ENCODE measurements at regions not wholly inside any gene's neighbourhood (a gene's known extent, or its start where the extent isn't known, plus 50 kb on each side); places are given as distances from the start of the nearest gene placed in this dataset.

DNA sequence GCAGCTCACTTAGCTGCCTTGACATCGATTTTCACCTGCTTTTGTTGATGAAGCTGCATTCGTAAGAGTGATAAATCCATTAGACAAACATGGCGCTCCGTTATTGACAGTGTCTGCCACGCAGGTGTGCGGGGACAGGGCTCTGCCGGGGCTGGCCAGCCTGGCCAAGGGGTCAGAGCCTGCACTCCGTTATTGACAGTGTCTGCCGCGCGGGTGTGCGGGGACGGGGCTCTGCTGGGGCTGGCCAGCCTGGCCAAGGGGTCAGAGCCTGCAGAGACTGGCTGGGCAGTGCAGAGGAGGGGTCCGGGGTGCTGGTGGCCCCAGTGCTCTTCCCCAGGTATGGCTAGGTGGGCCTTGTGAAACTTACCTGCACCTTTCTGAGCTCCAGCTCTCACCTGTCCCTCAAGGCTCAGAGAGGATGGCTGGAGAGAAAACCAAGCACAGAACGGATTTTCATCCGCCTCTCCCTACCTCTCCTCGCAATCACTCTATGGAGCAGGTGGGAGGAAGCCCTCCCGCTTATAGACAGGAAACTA is 101.6 kb upstream of the B3GAT1 start:
- no peaks in the 10 kb centered on the region for H3K4me1 Mint-ChIP-seq (ENCODE audit: low read depth)

GRCh38 chr11:134512571-134513538 is 100.8 kb upstream of the B3GAT1 start:
- H3K4me3 Mint-ChIP-seq: no peak overlapping the region
- ATAC-seq (replicated peaks in 1 of 2) (no peak), DNase-seq (no peak)
- H3K9me3 Mint-ChIP-seq: no peaks in the 10 kb centered on the region
- no peaks in the 10 kb centered on the region for H3K27me3 Mint-ChIP-seq (ENCODE audit: low read depth)
- no peaks in the 10 kb centered on the region for H3K4me1 Mint-ChIP-seq (ENCODE audit: low read depth)
- no peaks in the 10 kb centered on the region for H3K36me3 Mint-ChIP-seq (ENCODE audit: insufficient read depth in 2 of 2)
- H3K27ac Mint-ChIP-seq: no peak overlapping the region

More for the DNA sequence above, 101.6 kb upstream of the B3GAT1 start:
- no peaks in the 10 kb centered on the region for H3K36me3 Mint-ChIP-seq (ENCODE audit: insufficient read depth in 2 of 2)
- no peaks in the 10 kb centered on the region for H3K27me3 Mint-ChIP-seq (ENCODE audit: low read depth)
- ATAC-seq (replicated peaks in 1 of 2): no peak
- DNase-seq: no peak
- H3K27ac Mint-ChIP-seq: no peak overlapping the region
- no peaks in the 10 kb centered on the region for H3K9me3 Mint-ChIP-seq
- no peak overlapping the region for H3K4me3 Mint-ChIP-seq

DNA sequence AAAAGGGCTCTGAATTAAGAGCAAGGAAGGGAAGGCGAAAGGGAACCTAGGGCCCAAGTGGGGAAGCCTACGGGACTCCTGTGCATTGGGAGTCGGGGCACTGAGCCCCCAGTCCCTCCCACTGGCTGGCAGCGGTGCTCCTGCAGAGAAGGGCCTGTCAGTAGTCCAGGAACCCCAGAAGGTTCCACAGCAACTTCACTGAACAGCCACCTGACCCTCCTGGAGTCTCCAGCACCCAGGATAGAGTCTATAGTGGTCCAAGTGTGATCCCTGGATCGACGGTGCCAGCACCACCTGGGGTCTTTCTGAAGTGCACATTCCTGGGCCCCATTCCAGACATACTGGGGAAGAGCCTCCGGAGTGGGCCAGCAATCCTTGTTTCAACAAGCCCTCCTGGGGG is 100.0 kb upstream of the B3GAT1 start:
- H3K36me3 Mint-ChIP-seq (ENCODE audit: insufficient read depth in 2 of 2): no peaks in the 10 kb centered on the region
- no peaks in the 10 kb centered on the region for H3K9me3 Mint-ChIP-seq
- DNase-seq (no peak), ATAC-seq (replicated peaks in 1 of 2) (no peak)
- H3K4me3 Mint-ChIP-seq: no peak overlapping the region
- H3K4me1 Mint-ChIP-seq (ENCODE audit: low read depth): no peaks in the 10 kb centered on the region
- no peaks in the 10 kb centered on the region for H3K27me3 Mint-ChIP-seq (ENCODE audit: low read depth)
- H3K27ac Mint-ChIP-seq: no peak overlapping the region

- Mint-ChIP-seq H3K4me3 (no peak overlapping the region), H3K9me3 (no peaks in the 10 kb centered on the region), H3K27me3 (ENCODE audit: low read depth) (no peaks in the 10 kb centered on the region), H3K36me3 (ENCODE audit: insufficient read depth in 2 of 2) (no peaks in the 10 kb centered on the region), H3K27ac (no peak overlapping the region), H3K4me1 (ENCODE audit: low read depth) (no peaks in the 10 kb centered on the region)
- no peak for DNase-seq
- no peak for ATAC-seq (replicated peaks in 1 of 2)
Measured at GRCh38 chr11:134511255-134511654, 99.2 kb upstream of the B3GAT1 start.

- no peak for DNase-seq
- Mint-ChIP-seq H3K27me3 (ENCODE audit: low read depth) (no peaks in the 10 kb centered on the region), H3K4me3 (no peak overlapping the region), H3K36me3 (ENCODE audit: insufficient read depth in 2 of 2) (no peaks in the 10 kb centered on the region), H3K9me3 (no peaks in the 10 kb centered on the region), H3K27ac (no peak overlapping the region), H3K4me1 (ENCODE audit: low read depth) (no peaks in the 10 kb centered on the region)
- no peak for ATAC-seq (replicated peaks in 1 of 2)
Measured at GRCh38 chr11:134510233-134511040, 98.4 kb upstream of the B3GAT1 start.

- Mint-ChIP-seq H3K27ac (no peak overlapping the region), H3K4me3 (no peak overlapping the region), H3K9me3 (no peaks in the 10 kb centered on the region), H3K36me3 (ENCODE audit: insufficient read depth in 2 of 2) (no peaks in the 10 kb centered on the region), H3K4me1 (ENCODE audit: low read depth) (no peaks in the 10 kb centered on the region), H3K27me3 (ENCODE audit: low read depth) (peaks cover 4% of the 10 kb centered on the region)
- ATAC-seq (replicated peaks in 1 of 2): no peak
- DNase-seq: no peak
Measured at GRCh38 chr11:134509381-134510232, 97.6 kb upstream of the B3GAT1 start.

DNA sequence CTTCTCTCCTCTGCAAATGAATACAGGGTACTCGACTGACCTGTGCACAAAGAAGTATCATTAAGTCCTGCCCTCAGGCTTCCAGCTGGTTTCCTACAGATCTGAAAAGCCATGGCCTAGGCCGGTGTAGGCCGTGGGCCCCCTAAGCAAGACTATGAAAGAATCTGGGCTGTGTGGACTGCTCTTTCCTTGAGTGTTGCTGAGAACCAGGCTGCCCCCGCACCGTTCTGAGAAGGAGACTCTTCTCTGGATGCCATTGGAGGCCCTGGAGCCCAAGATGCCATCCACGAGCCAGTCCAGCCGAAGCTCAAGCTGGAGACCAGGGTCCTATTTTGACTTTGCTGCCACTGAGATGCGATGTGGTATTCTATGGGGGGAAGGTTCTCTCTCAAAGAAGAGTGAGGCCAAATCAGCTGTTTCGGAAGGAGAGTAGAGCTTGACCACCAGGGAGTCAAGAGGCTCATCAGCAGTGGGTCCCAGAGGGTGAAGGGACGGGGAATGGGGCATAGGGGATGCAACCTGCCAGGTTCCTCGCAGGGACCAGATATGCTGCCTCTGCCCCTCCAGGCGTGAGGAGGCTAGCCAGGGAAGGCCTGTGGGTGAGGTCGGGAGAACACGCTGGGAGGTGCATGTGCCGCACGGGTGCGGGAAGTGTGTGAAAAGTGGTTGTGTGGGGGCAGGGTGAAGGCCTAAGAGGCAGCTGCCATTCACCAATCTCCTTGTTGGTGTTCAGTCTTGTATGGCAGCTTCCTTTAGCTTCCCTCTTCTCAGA is 96.4 kb upstream of the B3GAT1 start:
- no peak overlapping the region for H3K27ac Mint-ChIP-seq
- H3K4me3 Mint-ChIP-seq: no peak overlapping the region
- no peaks in the 10 kb centered on the region for H3K36me3 Mint-ChIP-seq (ENCODE audit: insufficient read depth in 2 of 2)
- DNase-seq (no peak), ATAC-seq (replicated peaks in 1 of 2) (no peak)
- H3K27me3 Mint-ChIP-seq (ENCODE audit: low read depth): peaks cover 10% of the 10 kb centered on the region
- no peaks in the 10 kb centered on the region for H3K4me1 Mint-ChIP-seq (ENCODE audit: low read depth)
- no peaks in the 10 kb centered on the region for H3K9me3 Mint-ChIP-seq

- ATAC-seq (replicated peaks in 1 of 2): no peak
- H3K27ac Mint-ChIP-seq: no peak overlapping the region
- H3K9me3 Mint-ChIP-seq: no peaks in the 10 kb centered on the region
- no peak for DNase-seq
- H3K36me3 Mint-ChIP-seq (ENCODE audit: insufficient read depth in 2 of 2): no peaks in the 10 kb centered on the region
- H3K27me3 Mint-ChIP-seq (ENCODE audit: low read depth): peaks cover 10% of the 10 kb centered on the region
- no peaks in the 10 kb centered on the region for H3K4me1 Mint-ChIP-seq (ENCODE audit: low read depth)
- H3K4me3 Mint-ChIP-seq: no peak overlapping the region
Measured at GRCh38 chr11:134506046-134506445, 94.0 kb upstream of the B3GAT1 start.

- H3K27ac Mint-ChIP-seq: no peak overlapping the region
- ATAC-seq (replicated peaks in 1 of 2): no peak
Measured at GRCh38 chr11:134505125-134505524, 93.1 kb upstream of the B3GAT1 start.

GRCh38 chr11:134504146-134504905 is 92.3 kb upstream of the B3GAT1 start:
- peaks cover 11% of the 10 kb centered on the region for H3K27me3 Mint-ChIP-seq (ENCODE audit: low read depth)
- H3K36me3 Mint-ChIP-seq (ENCODE audit: insufficient read depth in 2 of 2): no peaks in the 10 kb centered on the region
- DNase-seq (no peak), ATAC-seq (replicated peaks in 1 of 2) (no peak)
- no peaks in the 10 kb centered on the region for H3K4me1 Mint-ChIP-seq (ENCODE audit: low read depth)
- no peak overlapping the region for H3K4me3 Mint-ChIP-seq
- no peaks in the 10 kb centered on the region for H3K9me3 Mint-ChIP-seq
- H3K27ac Mint-ChIP-seq: no peak overlapping the region

More at GRCh38 chr11:134505125-134505524, 93.1 kb upstream of the B3GAT1 start:
- Mint-ChIP-seq H3K4me3 (no peak overlapping the region), H3K27me3 (ENCODE audit: low read depth) (peaks cover 10% of the 10 kb centered on the region), H3K4me1 (ENCODE audit: low read depth) (no peaks in the 10 kb centered on the region), H3K36me3 (ENCODE audit: insufficient read depth in 2 of 2) (no peaks in the 10 kb centered on the region), H3K9me3 (no peaks in the 10 kb centered on the region)
- no peak for DNase-seq

- H3K9me3 Mint-ChIP-seq: no peaks in the 10 kb centered on the region
- H3K4me3 Mint-ChIP-seq: no peak overlapping the region
- no peak overlapping the region for H3K27ac Mint-ChIP-seq
- no peak for ATAC-seq (replicated peaks in 1 of 2)
- H3K4me1 Mint-ChIP-seq (ENCODE audit: low read depth): no peaks in the 10 kb centered on the region
- H3K27me3 Mint-ChIP-seq (ENCODE audit: low read depth): peaks cover 18% of the 10 kb centered on the region
- no peaks in the 10 kb centered on the region for H3K36me3 Mint-ChIP-seq (ENCODE audit: insufficient read depth in 2 of 2)
- no peak for DNase-seq
Measured at GRCh38 chr11:134503596-134503995, 91.6 kb upstream of the B3GAT1 start.

Measured in activated T-cell treated with anti-CD3 and anti-CD28 coated beads, Interleukin-2, amount 50 U/mL, for 72 hours (primary cell).